ENCODE measurements at regions not wholly inside any gene's neighbourhood (a gene's known extent, or its start where the extent isn't known, plus 50 kb on each side); places are given as distances from the start of the nearest gene placed in this dataset.

DNA sequence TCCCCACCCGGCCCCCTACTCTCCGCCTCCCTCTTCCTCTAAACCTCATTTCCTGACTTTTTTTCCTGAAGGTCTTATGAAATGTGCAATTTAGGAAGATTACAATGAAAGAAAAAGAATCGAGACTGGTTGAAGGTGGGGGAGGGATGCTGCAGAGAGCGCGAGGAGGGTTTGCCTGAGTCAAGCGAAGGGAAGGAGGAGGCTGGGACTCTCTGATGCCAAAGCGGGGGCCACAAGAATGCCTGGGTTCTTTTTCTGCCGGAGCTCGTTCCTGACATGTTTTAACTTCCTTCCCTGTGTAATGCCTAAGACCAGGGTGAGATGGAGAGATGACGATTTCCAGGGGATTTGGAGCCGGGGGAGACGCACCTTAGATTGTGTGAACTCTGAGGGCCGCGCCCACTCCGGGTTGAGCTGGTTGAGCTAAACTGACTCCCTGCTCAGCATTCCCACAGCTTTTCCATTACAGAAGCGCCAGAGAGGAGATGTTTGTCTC is 270.5 kb upstream of the SORL1-AS1 start:
- peak in 10 of 14 donors; percentile 34 to 82 (median 74) for DNase-seq

DNA sequence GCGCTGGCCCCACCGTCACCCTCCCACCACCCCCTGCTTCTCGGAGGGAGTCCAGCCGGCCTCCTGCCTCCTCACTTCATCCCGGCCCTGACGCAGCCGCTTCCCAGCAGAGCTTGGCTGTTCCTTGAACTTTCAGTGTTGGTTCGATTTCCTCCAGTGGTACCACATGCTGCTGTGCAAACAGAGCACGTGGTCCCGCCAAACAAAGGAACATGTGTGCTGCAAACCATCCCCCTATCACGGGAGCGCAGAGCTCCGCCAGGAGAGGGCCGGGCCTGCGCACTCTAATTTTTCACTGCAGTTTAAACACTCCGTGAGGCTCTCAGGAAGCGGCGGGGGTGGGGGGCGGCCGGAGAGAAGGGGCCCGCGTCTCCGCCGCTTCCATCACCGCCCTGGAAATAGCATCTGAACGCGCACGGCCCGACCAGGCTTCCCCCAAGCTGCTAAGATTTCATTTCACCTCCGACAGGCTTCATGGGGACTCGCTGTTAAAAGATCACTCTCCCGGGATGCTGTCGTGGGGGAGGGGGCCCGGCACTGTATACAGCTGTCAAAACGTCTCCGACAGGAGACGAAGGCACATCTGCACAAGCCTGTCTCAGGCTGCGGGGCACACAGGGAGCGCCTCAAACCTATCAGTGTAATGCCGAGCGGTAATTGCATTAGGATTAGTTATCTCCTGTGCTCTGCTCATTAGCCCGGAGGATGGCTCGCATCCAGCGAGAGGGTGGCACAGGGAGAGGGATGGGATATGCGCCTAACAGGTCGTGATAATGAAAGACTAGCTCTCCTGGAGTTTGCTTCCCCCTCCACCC is 269.9 kb upstream of the SORL1-AS1 start:
- peak; percentile 31 to 98 (median 93) for DNase-seq

DNA sequence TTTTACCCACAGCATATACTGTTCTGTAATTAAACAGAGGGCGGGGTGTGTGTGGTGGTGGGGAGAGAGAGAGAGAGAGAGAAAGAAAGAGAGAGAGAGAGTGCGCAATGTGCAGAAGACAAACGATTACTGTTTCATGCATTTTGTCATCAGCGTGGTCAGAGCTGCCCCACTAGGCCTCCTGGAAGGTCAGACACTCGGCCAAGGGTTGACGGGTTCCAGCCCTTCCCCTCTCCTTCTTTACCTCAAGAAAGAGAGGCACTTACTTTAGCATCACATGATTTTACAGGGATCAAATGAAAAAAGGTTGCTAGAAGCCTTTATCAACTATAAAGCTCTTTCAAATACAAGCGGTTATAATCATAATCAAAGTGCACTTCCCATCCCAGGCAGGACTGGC is 269.2 kb upstream of the SORL1-AS1 start:
- DNase-seq, result peak in 8 of 14 donors; percentile 50 to 85 (median 72)

DNA sequence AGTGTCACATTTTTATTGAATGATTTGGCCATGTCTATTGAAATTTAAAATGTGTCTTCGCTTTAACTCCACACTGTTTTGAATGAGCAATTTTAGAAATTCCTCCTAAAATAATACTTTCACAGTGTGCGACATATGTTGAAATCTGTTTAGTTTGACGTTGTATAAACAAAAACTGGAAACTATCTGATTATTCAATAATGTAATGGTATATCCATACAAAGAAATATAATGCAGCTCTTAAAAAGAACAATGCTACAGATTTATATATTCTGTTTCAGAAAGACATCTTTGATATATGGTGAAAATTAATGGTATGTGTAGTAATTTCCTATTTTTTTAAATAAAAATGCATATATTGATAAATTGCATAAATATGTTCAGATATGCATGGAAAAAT is 268.7 kb upstream of the SORL1-AS1 start:
- DNase-seq, result no peak

DNA sequence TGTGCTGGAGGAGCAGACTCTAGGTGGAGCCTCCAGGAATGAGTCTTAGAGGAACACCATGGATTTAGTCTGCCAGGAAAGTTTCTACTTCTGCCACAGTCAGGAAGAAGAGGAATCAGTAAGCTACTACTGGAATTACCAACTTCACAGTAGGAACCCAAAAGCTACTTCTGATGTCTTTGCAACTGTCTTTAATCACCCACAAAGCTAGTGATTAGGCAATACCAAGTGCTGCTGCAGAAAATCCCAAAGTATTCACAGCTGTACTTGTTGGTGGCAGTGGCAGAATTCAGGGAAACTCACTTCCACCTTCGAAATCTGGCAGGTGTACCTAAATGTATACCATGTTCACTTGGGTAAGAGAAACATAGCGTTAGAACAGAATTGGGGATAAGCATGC is 264.5 kb upstream of the SORL1-AS1 start:
- no peak for DNase-seq

DNA sequence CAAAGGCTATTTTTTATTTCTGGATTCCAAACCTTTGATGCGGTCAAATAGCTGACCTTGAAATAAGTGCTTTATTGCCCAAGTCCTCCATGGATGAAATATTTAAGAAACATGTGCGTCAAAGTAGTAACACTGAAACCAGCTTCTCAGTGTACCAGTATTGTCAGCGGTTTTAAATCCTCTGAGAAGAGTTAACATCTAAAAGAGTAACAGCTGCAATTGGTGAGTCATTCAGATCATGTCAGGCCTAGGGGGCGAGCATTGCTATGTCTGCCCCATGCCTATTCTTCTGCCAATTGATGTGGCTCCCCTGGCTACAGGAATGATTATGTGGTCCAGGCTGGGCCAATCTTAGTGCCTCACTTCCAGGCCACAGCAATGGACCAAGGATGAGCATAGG is 263.3 kb upstream of the SORL1-AS1 start:
- DNase-seq, result no peak

DNA sequence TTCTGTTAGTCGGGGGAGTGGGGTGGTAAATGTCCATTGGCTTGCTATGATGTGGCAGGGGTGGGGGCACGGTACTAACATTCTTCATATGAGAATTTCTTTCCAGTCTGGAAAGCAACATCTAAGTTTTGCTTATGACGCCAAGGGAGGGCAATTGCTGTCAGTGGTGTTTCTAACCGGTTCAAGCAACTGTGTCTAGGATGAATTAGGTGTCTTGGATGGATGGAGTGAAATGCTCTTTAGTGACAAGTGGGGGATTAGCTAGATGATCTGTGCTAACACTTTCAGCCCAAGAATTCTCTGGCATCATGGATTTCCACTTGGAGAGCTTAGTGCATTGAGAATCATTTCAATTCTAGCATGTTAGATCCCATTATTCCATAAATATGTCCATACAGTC is 262.6 kb upstream of the SORL1-AS1 start:
- no peak for DNase-seq

DNA sequence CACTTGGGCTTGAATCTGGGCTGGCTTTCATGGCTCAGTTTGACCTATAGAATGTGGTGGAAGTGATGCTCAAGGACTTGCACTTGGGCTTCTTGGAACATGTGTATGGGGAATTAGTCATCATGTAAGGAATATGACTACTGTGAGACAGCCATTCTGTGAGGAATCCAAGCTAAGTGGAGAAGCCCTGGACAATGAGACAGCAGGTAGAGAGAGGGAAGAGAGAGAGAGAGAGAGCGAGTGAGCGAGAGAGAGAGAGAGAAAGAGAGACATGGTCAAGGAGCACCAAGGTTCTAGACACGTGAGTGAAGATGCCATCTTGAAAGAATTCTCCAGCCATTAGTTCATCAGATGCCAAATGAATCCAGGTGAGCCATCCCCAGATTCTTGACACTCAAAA is 261.6 kb upstream of the SORL1-AS1 start:
- DNase-seq, result no peak

DNA sequence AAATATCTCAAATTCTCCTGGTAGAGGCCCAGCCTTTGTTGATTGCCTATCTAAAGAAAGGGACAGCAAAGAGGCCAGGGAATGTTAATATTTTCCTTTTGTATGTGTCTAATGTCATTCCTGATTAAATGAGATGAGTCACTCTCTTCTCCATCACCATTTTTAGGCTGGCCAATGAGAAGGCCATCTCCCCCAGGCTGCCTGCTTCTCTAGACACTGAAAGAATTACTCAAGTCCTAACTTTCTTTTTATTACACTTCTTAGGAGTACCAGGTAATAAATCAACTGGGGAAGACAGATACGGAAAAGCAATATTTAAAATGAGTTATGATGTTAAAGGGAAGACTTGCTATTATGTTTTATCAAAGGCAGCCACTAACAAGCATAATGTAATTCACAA is 259.2 kb upstream of the SORL1-AS1 start:
- DNase-seq, result no peak

DNA sequence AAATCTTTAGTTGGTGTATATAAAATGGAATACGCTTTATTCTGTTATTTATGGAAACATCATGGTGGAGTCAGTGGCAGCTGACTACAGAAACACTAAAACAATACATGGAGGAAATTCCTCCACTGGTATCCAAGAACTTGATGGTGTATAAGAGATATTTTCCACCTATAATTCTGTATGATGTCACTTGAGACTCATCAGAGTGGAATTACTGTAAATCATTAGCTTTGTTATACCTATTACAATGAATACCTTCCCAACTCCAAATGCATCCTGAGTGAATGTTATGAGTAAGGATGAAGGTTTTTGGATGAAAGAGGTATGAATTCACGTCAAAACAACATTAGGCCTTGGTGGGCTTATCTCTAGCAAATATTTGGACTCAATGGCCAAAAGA is 258.5 kb upstream of the SORL1-AS1 start:
- DNase-seq, result no peak

DNA sequence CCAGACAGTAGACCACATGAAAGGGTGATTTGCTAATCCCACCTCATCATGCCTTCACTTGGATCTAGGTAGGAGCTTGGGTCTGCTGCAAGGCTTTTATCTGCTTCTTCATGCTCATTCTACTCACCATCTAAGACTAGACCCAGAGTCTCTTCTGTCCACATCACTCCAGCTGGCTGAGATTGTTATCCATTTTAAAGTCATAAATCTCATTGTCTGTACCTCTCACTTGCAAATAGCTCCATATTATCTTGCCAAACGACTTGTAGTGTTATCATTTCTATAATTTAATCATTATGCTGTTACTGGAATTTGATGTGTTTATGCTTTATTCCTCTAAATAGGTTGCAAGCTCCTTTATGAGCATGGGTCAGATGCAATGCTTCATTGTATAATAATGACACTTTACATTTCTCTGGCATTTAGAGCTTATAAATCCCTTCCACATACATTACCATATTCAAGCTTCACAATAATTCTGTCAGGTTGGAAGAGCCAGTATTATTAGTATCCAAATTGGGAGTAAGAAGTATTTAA is 254.2 kb upstream of the SORL1-AS1 start:
- no peak for DNase-seq

DNA sequence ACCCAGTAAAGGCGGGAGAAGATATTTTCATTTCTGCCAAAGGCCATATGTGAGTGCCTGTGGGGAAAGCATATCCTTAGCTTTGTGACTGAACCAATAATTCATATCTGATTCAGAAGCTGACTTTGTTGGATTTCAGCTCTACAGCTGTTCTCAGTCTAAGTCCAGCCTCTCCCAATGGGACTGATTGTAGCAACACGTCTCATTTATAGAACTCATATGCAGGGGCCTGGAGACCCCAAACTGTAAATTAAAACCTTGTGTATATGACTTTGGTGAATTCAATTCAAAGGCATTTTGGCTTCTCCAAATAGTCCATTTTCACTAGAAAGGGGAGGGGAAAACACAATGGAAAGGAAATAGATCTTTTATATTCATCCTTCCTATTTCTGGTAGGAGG is 250.4 kb upstream of the SORL1-AS1 start:
- DNase-seq, result no peak

DNA sequence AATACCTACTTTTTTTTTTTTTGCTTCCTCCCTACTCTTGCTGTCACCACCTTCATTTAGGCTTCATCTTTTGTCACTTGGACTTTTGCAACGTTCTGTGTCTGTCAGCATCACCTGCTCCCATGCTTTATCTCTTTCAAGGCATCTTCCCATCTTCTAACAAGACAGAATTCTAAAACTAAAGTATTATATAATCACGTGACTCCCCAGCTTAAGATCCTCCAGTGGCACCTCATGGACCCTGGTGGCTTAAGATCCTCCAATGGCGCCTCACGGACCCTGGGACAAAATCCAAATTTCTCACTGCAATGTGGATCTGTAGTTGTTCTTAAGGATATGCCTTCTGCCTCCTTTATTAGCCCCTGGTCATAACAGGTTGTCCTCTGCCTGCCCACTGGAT is 248.2 kb upstream of the SORL1-AS1 start:
- DNase-seq, result no peak

DNA sequence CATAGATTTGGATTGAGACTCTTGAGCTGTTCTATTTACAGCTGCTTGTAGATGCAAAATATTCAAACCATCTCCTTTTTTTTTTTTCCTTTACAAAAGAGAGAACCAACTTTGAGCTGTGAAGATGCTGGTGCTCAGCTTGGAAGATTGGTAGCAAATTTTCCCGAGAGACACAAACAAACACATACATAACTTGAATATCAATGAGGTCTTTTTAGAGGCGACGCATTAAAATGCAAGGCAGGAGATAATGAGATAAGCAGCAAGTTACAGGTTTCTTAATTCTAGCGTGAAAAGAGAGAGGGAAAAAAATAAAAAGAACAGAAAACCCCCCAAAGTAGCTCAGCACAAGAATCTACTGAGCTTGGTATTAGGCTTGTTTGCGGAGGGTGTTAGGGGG is 247.0 kb upstream of the SORL1-AS1 start:
- peak in 1 of 14 donors; percentile 48 for DNase-seq

DNA sequence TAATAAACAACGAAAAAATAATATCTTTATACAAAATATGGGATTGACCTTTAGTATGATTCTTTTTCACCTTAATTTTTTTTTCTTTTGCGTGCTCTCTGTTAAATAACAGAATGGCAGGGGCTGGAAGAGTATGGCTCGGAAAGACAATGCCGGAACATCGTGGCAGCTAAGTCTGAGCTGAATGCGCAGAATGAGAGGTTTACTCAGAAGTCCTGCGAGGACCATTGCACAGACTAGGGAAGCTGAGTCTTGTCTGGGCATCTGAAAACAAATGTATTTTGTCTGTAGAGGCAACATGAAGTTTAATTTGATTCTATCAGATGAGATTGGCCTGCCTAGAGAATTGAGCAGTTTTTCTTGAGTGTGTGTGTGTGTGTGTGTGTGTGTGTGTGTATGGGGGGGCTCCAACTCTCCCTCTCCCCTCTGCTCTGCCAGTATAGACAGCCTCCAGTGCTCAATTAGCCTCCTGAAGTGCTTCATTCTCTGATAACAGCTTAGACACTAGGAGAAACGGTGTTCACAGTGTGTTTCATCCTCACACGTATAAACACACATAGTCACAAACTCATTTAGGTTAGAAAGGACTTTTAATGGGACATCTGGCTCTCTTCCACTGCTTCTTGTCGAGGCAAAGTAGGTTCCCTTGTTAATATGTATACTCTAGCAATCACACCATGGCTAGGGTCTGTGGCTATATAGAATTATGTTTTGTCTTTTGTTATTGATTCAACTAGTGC is 244.3 kb upstream of the SORL1-AS1 start:
- DNase-seq, result peak in 1 of 14 donors; percentile 47

DNA sequence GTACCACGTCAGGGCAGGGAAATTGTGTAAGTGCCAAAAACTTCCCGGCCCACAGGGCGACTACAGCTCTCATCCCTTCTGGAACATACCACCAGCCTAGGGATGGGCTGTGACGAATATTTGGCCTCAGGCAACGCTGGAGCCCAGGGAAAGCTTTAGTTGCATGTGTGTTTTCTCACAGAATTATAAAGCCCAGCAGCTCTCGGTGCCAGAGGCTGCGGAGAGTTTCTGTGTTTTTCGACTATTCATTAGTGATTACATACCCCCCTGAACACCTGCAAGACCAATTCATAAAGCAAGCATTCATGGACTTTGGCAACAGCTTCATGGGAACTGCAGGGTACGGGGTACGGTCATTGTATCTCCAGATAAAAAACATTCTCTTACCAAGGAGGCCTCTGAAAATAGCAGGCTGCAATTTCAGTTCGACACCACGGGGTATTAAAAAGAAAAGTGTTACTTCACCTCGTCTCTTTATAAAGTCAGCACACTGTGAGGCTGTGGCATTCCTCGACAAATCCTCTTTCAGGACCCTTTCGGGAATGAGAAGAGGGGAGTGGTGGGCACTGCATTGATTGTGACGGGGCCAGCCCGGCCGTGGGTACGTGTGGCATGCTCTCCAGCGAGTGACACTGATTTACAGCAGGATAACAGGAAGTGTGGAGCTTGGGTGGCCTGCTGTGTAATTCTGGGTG is 243.6 kb upstream of the SORL1-AS1 start:
- peak in 11 of 14 donors; percentile 30 to 90 (median 69) for DNase-seq

DNA sequence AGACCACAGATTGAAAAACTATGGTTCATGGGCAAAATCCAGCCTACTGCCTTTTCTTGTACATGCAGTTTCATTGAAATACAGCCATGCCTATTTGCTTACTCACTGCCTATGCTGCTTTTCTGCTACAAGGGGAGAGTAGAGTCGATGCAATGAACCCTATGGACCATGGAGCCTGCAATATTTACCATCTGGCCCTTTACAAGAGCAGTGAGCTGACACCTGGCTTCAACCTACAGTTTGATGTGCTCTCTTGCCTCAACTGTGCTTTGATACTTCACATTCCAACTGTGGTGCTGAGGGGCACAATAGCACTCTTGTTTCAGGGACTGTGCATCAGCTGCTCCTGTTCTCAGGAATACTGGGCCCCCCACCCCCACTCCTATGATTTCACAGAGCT is 239.5 kb upstream of the SORL1-AS1 start:
- no peak for DNase-seq

DNA sequence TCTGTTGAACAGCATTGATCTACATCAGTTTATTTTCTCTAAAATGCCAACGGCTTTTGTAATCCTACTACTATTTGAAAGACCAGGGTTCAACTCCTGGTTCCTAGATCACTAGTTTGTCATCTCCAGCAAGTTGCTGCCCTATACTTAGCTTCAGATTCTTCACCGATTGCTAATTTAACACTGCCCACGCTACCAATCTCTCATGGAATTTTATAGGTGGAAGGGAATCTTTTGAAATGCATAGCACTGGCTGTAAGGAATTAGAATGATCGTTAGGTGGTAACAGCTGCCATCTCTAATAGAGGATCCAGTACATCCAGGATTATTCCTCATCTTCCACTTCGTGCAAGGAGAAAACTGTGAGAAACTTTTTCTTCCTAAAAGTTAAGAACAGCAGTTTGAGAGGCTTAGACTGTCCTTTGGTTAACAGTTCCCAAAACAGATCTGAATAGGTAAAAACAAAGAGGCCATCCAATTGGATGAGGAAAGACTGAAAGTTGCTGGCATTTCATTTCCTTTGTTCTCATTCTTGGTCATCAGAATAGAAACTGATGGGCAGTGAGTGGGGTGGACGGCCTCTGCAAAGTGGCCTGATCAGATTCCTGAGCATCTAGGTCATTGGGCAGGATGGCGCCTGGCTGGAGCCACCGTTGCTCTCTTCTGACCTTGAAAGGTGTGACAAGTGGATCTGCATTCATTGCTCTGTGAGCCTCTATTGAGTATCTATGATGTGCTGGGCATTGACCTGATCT is 236.3 kb upstream of the SORL1-AS1 start:
- no peak for DNase-seq

DNA sequence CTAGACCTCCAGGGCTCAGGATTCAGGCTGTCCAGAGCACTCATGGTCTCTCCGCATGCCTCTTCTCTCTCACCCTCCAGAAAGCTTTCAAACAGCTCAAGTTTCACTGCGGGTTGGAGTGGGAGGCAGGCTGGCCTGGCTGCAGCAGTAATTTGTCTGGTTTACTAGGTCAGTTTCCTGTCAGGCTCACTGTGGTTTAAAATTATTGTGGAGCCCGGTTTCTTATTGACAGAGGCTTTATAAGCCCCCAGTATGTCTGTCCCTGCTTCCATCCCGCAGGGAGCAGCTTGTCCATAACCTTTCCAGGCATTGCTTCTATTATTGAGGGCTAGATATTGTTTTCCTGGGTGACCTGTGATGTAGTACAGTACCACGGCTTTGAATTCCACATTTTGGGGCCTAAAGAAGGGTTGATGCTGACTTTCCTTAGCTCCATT is 235.3 kb upstream of the SORL1-AS1 start:
- no peak for DNase-seq

DNA sequence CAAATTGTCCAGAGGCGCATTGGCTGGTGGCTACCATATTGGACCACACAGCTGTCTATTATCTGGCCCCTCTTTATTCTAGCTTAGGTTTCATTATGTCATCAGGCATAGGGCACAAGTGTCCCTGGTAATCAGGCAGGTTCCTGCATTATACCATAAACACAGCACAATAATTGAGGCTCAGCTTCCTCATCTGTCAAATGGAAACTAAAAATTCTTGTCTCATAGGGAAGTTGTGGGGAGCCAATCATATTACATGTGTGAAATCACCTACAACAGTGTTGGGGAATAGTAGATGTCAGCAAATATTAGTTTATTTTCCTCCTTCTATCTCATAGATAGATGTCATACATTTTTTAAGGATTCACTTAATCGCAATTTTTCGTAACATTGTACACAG is 231.0 kb upstream of the SORL1-AS1 start:
- DNase-seq, result no peak
